ENCODE measurements at regions not wholly inside any gene's neighbourhood (a gene's known extent, or its start where the extent isn't known, plus 50 kb on each side); places are given as distances from the start of the nearest gene placed in this dataset.

GRCh38 chr15:60154764-60155325, 150.7 kb downstream of the FOXB1 start:
- no peak for TF ChIP-seq CTCF (IDR thresholded peaks at IDR 0.05)
- Histone ChIP-seq H3K4me3 (no peak overlapping the region), H3K9me3 (no peaks in the 10 kb centered on the region), H3K27me3 (peaks cover 0 to 6% of the 10 kb centered on the region in 2 donors), H3K4me1 (no peaks in the 10 kb centered on the region), H3K27ac (no peak overlapping the region), H3K36me3 (no peaks in the 10 kb centered on the region)
- no peak for DNase-seq
- intact Hi-C loops (cut with DNase I; ENCODE audit: low total_unique reads), result no loop called here

GRCh38 chr15:60155661-60156060, 151.6 kb downstream of the FOXB1 start:
- TF ChIP-seq CTCF (IDR thresholded peaks at IDR 0.05), result no peak
- Histone ChIP-seq H3K36me3 (no peaks in the 10 kb centered on the region), H3K27ac (no peak overlapping the region), H3K4me1 (no peaks in the 10 kb centered on the region), H3K27me3 (peaks cover 0 to 7% of the 10 kb centered on the region in 2 donors), H3K4me3 (no peak overlapping the region), H3K9me3 (no peaks in the 10 kb centered on the region)
- intact Hi-C loops (cut with DNase I; ENCODE audit: low total_unique reads), result no loop called here
- no peak for DNase-seq

GRCh38 chr15:60160909-60161308, 156.8 kb downstream of the FOXB1 start:
- Histone ChIP-seq H3K27ac (no peak overlapping the region), H3K4me3 (no peak overlapping the region), H3K9me3 (no peaks in the 10 kb centered on the region), H3K4me1 (no peaks in the 10 kb centered on the region), H3K36me3 (no peaks in the 10 kb centered on the region), H3K27me3 (peaks cover 0 to 7% of the 10 kb centered on the region in 2 donors)
- no peak for TF ChIP-seq CTCF (IDR thresholded peaks at IDR 0.05)
- DNase-seq, result no peak
- intact Hi-C loops (cut with DNase I; ENCODE audit: low total_unique reads), result no loop called here

GRCh38 chr15:60161704-60162103, 157.6 kb downstream of the FOXB1 start:
- intact Hi-C loops (cut with DNase I; ENCODE audit: low total_unique reads), result no loop called here
- no peaks in the 10 kb centered on the region for H3K36me3 ChIP-seq
- H3K4me1 ChIP-seq, result no peaks in the 10 kb centered on the region
- no peak overlapping the region for H3K4me3 ChIP-seq
- peaks cover 0 to 7% of the 10 kb centered on the region in 2 donors for H3K27me3 ChIP-seq
- DNase-seq, result no peak
- H3K9me3 ChIP-seq, result no peaks in the 10 kb centered on the region
- H3K27ac ChIP-seq, result no peak overlapping the region
- no peak for TF ChIP-seq CTCF (IDR thresholded peaks at IDR 0.05)

GRCh38 chr15:60162251-60162967, 158.3 kb downstream of the FOXB1 start:
- Histone ChIP-seq H3K9me3 (no peaks in the 10 kb centered on the region), H3K27me3 (peaks cover 0 to 7% of the 10 kb centered on the region in 2 donors), H3K27ac (no peak overlapping the region), H3K4me3 (no peak overlapping the region), H3K36me3 (no peaks in the 10 kb centered on the region), H3K4me1 (no peaks in the 10 kb centered on the region)
- no peak for DNase-seq
- intact Hi-C loops (cut with DNase I; ENCODE audit: low total_unique reads), result no loop called here
- no peak for TF ChIP-seq CTCF (IDR thresholded peaks at IDR 0.05)
